Tongue (tissue), 1 donor: ENCODE measurements at regions not wholly inside any gene's neighbourhood (a gene's known extent, or its start where the extent isn't known, plus 50 kb on each side); places are given as distances from the start of the nearest gene placed in this dataset.

Experiments
- DNase-seq: peaks from one replicate; pipeline ENCODE4 v3.0.0-alpha.2; 2015

GRCh38 chr4:129350834-129351721 lies 255.1 kb downstream of the C4orf33 start:
- DNase-seq, result peak; percentile 73

GRCh38 chr4:129352480-129352879 lies 256.5 kb downstream of the C4orf33 start:
- DNase-seq, result no peak

- no peak for DNase-seq
Measured at GRCh38 chr4:129353490-129353889, 257.5 kb downstream of the C4orf33 start.

GRCh38 chr4:129355031-129355430 lies 259.1 kb downstream of the C4orf33 start:
- peak; percentile 45 for DNase-seq

- no peak for DNase-seq
Measured at GRCh38 chr4:129355516-129355915, 259.6 kb downstream of the C4orf33 start.

- no peak for DNase-seq
Measured at GRCh38 chr4:129358571-129358970, 262.6 kb downstream of the C4orf33 start.

- no peak for DNase-seq
Measured at GRCh38 chr4:129359461-129359860, 263.5 kb downstream of the C4orf33 start.

- peak; percentile 94 for DNase-seq
Measured at GRCh38 chr4:129362691-129363274, 266.8 kb downstream of the C4orf33 start.

- DNase-seq, result no peak
Measured at GRCh38 chr4:129364747-129365452, 268.9 kb downstream of the C4orf33 start.

- DNase-seq, result peak; percentile 64
Measured at GRCh38 chr4:129369361-129370010, 273.5 kb downstream of the C4orf33 start.

- no peak for DNase-seq
Measured at GRCh38 chr4:129371065-129371464, 275.1 kb downstream of the C4orf33 start.

GRCh38 chr4:129371926-129372325 lies 276.0 kb downstream of the C4orf33 start:
- DNase-seq, result peak; percentile 38

GRCh38 chr4:129377131-129377845 lies 281.3 kb downstream of the C4orf33 start:
- no peak for DNase-seq

GRCh38 chr4:129378364-129378763 lies 282.4 kb downstream of the C4orf33 start:
- DNase-seq, result no peak

GRCh38 chr4:129379429-129379828 lies 283.5 kb downstream of the C4orf33 start:
- no peak for DNase-seq

GRCh38 chr4:129384974-129385373 lies 289.0 kb downstream of the C4orf33 start:
- DNase-seq, result no peak

- no peak for DNase-seq
Measured at GRCh38 chr4:129387666-129388065, 291.7 kb downstream of the C4orf33 start.

- no peak for DNase-seq
Measured at GRCh38 chr4:129393976-129394375, 298.0 kb downstream of the C4orf33 start.

GRCh38 chr4:129394635-129395034 lies 298.7 kb downstream of the C4orf33 start:
- DNase-seq, result no peak

- no peak for DNase-seq
Measured at GRCh38 chr4:129403848-129404247, 307.9 kb downstream of the C4orf33 start.

GRCh38 chr4:129410115-129410514 lies 314.2 kb downstream of the C4orf33 start:
- DNase-seq, result no peak

- no peak for DNase-seq
Measured at GRCh38 chr4:129415004-129415403, 319.1 kb downstream of the C4orf33 start.
